HG02763 (cell line): ENCODE measurements at regions not wholly inside any gene's neighbourhood (a gene's known extent, or its start where the extent isn't known, plus 50 kb on each side); places are given as distances from the start of the nearest gene placed in this dataset.
"Not testable (repeated sequence)": the region's sequence is repeated elsewhere in the genome, so short reads cannot be mapped to it uniquely, and the experiment has no call there.

Source experiments
- ATAC-seq: cut with Tn5 transposase; IDR thresholded peaks from one replicate; pipeline ENCODE4 v1.9.1; 2021; ENCODE audit warnings: mild to moderate bottlenecking, moderate library complexity; ENCODE audit not compliant: unreplicated experiment

- no peak for ATAC-seq
These were observed 485.6 kb upstream of the IL12A start for GRCh38 chr3:159502986-159503385.

GRCh38 chr3:159510988-159511387, 477.6 kb upstream of the IL12A start:
- not testable (repeated sequence) for ATAC-seq

DNA sequence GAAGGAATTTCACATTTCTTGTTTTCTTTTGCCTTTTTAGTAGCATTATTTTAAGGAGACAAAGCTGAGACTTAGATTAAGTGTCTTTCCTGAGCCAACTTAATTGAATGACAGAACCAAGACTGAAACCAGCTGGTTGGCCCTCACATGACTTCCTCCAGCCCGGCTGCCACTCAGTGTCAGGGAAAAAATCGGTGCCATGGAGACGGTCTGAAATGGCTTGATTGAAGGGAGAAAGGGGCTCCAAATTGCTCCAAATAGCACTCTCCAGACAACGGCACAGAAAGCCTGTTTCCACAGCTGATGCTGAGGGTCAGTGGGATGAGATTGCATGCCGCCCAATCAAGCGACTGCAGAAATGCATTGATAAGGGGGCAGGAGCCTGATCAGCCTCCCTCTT, 475.2 kb upstream of the IL12A start:
- ATAC-seq: no peak

GRCh38 chr3:159513867-159514380, 474.7 kb upstream of the IL12A start:
- ATAC-seq: no peak

DNA sequence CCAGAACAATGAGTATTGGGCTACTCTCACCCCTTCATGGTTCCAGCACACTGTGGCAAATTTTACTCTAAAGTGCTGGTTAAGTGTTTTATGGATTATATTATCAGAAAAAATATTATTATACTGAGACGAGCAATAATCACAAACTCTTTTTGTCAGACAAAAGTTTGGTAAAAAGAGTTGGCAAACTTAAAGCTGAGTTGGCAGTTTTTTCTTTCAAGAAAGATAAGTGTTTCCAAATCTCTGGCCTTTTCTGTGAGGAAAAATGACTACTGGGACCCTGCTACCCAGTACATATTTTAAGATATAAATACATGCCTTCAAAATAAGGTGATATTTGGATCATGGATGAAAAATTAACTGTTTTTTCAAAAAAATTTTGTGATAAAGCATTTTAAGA, 471.5 kb upstream of the IL12A start:
- ATAC-seq: no peak

DNA sequence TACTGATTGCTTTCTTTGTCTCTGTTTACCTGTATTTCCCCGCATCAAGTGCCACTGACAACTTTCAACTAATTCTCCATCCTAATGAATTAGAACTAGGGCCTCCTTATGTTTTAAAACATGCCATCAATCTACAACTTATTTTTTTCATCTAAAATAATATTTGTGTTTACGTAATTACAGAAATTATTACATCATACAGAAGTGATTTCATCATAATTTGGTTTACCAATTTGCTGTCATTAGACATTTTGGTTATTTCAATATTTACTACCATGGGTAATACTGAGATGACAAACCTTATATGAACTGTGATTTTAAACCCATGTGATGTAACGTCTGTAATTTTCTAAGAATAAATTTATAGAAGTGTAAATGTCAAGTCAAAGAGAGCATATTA, 468.0 kb upstream of the IL12A start:
- ATAC-seq: no peak

GRCh38 chr3:159522276-159522675, 466.4 kb upstream of the IL12A start:
- ATAC-seq: no peak

GRCh38 chr3:159528251-159528895, 460.3 kb upstream of the IL12A start:
- ATAC-seq: no peak

DNA sequence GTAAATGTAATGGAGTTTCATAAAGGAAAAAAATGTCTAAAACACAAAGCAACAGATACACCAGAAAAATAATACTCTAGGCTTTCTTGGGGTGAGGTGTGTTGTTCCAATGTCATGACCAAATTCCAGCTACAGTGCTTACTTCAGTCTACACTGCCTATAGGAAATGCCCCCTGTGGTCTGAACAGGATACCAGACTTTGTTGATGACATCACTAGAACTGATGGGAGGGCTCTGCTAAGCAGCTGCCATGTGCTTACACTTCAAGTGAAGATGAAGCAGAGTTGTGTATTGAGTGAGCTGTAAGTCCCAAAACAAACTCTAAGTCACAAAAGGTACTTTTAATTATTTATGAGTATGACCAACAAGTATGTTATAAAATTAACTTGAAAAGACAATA, 456.1 kb upstream of the IL12A start:
- no peak for ATAC-seq

- ATAC-seq: no peak
These were observed 454.1 kb upstream of the IL12A start for GRCh38 chr3:159534496-159534895.

GRCh38 chr3:159536876-159537275, 451.8 kb upstream of the IL12A start:
- no peak for ATAC-seq

DNA sequence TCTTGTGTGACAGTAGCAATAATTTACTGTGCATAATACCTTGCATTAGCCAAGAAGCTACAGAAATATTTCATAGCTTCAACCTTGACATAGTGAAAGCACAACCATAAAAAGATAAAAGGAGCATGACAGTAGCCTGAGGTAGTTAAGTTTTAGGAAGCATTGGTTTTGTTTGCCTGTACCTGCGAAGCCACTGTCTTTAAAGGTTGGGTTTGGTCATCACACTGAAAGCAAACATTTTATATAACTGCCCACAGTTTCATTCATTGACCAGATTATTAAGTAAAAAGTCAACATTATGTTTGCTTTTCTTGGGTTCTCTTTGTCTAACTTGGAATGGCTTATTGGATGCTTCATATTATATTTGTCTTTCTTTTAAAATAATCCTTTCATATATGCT, 450.1 kb upstream of the IL12A start:
- ATAC-seq: no peak

DNA sequence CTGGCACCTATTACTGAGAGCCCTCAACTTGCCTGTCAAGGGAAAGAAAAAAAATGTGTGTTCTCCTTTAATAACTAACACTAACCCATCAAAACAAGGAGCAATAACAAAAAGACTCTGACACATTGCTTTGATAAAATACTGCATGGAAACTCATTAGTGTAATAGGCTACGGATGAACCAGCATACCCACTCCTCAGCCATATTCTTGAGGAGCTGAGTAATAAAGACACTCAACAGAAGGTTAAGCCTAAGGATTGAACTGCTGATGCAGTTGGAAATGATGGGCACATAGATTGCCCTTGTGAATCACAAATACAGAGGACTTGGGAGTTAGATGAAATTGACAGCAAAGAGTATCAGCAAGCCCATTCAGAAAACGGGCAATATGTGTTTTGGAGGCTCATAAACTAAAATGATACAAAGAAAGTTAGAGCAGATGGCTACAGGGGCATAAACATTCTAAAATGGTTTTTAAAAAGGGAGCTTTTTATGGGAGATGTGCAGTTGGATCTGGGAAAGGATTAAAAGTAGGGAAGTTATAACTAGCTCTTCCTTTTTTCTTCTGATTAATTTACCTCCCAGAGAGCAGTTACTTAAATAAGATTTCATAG, 447.6 kb upstream of the IL12A start:
- ATAC-seq: no peak

GRCh38 chr3:159548675-159549335, 439.8 kb upstream of the IL12A start:
- no peak for ATAC-seq

- no peak for ATAC-seq
These were observed 433.4 kb upstream of the IL12A start for GRCh38 chr3:159555205-159555604.

DNA sequence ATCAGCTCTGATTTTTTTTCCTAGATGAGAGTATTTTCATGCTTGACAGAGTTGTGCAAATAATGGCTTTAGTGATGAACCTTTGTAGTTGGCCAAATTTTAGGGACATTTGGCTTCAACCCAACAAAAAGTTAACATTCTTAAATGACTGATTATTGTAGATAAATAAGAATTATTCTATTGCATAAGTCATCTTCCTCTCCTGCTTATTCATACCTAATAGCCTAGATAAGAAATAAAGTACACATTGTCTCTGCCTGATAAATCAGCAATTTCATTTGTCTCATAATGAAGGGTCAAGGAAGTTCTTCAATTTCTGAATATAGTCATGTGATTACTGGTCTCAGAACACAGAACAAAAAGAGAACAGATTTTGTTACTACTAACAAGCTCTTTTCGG, 428.9 kb upstream of the IL12A start:
- no peak for ATAC-seq

DNA sequence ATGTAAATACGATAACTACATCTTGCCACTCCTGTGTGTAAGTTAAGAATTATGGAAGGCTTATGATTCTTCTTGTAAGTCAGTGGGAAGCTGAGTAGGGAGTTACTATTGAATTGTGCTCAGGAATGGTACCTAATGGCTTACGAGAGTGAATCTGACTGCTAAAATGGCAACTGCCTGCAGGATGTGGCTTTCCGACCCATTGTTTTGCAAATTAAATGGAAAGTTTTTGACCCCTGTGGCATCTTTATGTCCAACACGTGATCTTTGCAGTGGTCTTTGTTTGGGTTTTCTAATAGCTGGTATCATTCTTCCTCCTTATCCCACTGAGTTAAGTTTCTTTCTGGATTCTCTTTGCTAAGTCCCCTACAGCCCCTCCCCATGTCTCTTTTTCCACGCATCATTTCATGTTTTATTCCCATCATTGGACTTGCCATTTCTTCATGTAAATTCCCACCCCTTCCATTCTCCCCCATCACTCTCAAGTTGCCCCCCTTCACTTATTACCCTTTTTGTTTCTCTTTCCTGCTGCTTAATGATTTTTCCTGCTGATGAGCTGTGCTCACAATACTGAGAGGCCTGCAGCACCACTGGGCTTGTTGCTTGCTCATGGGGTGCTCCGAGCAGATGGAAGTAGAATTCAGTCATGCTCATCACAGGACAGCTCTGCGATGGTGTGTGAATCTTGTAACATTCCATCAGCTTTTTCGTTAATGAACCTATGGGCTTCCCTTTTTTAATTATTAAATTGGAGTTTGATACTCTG, 428.2 kb upstream of the IL12A start:
- ATAC-seq: no peak

- ATAC-seq: no peak
These were observed 423.3 kb upstream of the IL12A start for GRCh38 chr3:159565313-159565712.

GRCh38 chr3:159583662-159584061, 405.0 kb upstream of the IL12A start:
- no peak for ATAC-seq

- ATAC-seq: no peak
These were observed 404.2 kb upstream of the IL12A start for GRCh38 chr3:159584421-159584820.

DNA sequence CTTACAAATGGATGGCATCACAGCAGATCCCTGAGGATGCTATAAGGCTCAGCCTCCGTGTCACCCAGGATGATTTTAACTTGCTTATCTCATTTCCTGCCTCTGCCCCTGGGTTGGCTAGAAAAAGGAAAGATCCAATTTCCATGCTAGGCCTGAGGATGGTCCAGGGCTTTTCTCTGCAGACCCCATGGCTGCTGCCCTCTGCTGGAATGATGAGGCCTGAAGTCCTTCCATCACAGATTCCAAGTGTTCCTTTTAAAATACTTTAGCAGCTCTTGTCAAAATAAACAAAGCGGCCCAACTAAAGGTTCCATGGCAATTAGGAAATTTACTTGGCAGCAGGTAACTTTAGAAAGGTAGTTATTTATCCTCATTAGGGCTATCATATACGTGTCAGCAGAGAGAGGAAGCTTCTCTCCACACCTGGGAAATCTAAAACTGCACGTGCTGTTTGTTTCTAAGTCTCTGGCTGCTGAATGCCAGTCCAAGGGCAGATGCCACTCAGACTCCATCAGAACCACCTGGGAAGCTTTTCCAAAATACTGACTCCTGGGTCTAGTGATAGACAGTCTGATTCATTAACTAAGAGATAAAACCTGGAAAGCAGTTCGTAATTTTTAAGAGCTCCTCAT, 401.9 kb upstream of the IL12A start:
- ATAC-seq: no peak
